Activated CD4-positive, alpha-beta T cell treated with anti-CD3 and anti-CD28 coated beads, Interleukin-2, amount 10 ng/mL, durations not matched to agents 7 days and 5 days (primary cell): ENCODE measurements at regions not wholly inside any gene's neighbourhood (a gene's known extent, or its start where the extent isn't known, plus 50 kb on each side); places are given as distances from the start of the nearest gene placed in this dataset.
"Not testable (repeated sequence)": the region's sequence is repeated elsewhere in the genome, so short reads cannot be mapped to it uniquely, and the experiment has no call there.

Experiments used
- CTCF ChIA-PET: fragments of 350-600 bp; sonication (Branson Sonifier 250); formaldehyde crosslinking; loops from one replicate; lab custom pipeline; 2021; ENCODE audit warnings: antibody characterized with exemption; lab: Charles Lee
- POLR2A ChIA-PET: fragments of 350-600 bp; sonication (Branson Sonifier 250); formaldehyde crosslinking; loops from one replicate; lab custom pipeline; 2021; ENCODE audit warnings: antibody characterized with exemption; lab: Charles Lee
- DNase-seq: peaks from one replicate; pipeline ENCODE4 v3.0.0-alpha.2; 2020
- H3K27ac Mint-ChIP-seq: one replicate; pipeline ENCODE4 v1.8.0; 2021; ENCODE audit warnings: mild to moderate bottlenecking, moderate library complexity, mixed read lengths
- H3K27me3 Mint-ChIP-seq: one replicate; pipeline ENCODE4 v1.8.0; 2021; ENCODE audit warnings: mixed read lengths
- H3K36me3 Mint-ChIP-seq: one replicate; pipeline ENCODE4 v1.8.0; 2021; ENCODE audit warnings: low read depth, mixed read lengths
- H3K4me1 Mint-ChIP-seq: one replicate; pipeline ENCODE4 v1.8.0; 2021; ENCODE audit warnings: mixed read lengths
- H3K4me3 Mint-ChIP-seq: one replicate; pipeline ENCODE4 v1.8.0; 2021; ENCODE audit warnings: mild to moderate bottlenecking, moderate library complexity, mixed read lengths
- H3K9me3 Mint-ChIP-seq: one replicate; pipeline ENCODE4 v1.8.0; 2021; ENCODE audit warnings: mixed read lengths

- ChIA-PET POLR2A (no interaction called here), CTCF (no interaction called here)
- no peaks in the 10 kb centered on the region for H3K36me3 Mint-ChIP-seq
- H3K4me3 Mint-ChIP-seq, result peak overlapping the region; percentile 1
- H3K27ac Mint-ChIP-seq, result peak overlapping the region; percentile 4
- peak; percentile 56 for DNase-seq
- peaks cover 35% of the 10 kb centered on the region for H3K27me3 Mint-ChIP-seq
- H3K9me3 Mint-ChIP-seq, result no peaks in the 10 kb centered on the region
- H3K4me1 Mint-ChIP-seq, result peaks cover 28% of the 10 kb centered on the region
Measured at GRCh38 chr9:96150324-96151227, 151.4 kb downstream of the HSD17B3 start.

DNA sequence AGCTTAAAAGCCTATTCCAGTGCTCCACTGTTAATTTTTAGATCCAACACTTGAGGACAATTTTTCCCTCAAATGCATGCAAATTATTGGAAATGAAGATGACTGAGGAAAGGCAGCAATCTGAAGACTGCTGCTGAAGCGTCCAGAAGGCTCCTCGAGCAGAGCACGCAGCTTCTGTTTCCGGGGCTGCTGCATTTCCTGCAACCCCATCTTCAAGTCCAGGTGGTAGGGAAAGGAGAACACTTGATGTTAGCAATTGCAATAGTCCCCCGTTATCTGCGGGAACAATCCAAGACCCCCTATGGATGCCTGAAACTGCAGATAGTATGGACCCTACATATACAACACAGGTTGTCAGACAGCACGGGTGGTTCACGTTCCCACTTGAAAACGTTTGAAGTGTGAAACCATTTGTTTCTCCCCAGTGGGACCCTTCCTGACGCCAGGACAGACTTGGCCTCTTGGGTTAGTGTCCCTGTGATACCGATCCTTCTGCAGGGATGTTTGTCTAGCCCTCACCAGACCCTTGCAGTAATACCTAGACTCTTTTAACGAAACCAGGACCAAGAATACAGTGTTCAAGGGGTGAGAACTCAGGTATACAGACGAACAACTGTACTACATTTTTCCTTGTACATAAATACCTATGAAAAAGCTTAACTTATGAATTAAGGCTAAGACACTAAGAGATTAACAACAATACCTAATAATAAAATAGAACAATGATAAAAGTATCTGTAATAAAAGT, 152.3 kb downstream of the HSD17B3 start:
- no peak overlapping the region for H3K4me3 Mint-ChIP-seq
- H3K9me3 Mint-ChIP-seq, result no peaks in the 10 kb centered on the region
- peaks cover 36% of the 10 kb centered on the region for H3K27me3 Mint-ChIP-seq
- peaks cover 28% of the 10 kb centered on the region for H3K4me1 Mint-ChIP-seq
- no peak overlapping the region for H3K27ac Mint-ChIP-seq
- CTCF ChIA-PET, result no interaction called here
- no peaks in the 10 kb centered on the region for H3K36me3 Mint-ChIP-seq
- POLR2A ChIA-PET, result no interaction called here
- peak; percentile 9 for DNase-seq

DNA sequence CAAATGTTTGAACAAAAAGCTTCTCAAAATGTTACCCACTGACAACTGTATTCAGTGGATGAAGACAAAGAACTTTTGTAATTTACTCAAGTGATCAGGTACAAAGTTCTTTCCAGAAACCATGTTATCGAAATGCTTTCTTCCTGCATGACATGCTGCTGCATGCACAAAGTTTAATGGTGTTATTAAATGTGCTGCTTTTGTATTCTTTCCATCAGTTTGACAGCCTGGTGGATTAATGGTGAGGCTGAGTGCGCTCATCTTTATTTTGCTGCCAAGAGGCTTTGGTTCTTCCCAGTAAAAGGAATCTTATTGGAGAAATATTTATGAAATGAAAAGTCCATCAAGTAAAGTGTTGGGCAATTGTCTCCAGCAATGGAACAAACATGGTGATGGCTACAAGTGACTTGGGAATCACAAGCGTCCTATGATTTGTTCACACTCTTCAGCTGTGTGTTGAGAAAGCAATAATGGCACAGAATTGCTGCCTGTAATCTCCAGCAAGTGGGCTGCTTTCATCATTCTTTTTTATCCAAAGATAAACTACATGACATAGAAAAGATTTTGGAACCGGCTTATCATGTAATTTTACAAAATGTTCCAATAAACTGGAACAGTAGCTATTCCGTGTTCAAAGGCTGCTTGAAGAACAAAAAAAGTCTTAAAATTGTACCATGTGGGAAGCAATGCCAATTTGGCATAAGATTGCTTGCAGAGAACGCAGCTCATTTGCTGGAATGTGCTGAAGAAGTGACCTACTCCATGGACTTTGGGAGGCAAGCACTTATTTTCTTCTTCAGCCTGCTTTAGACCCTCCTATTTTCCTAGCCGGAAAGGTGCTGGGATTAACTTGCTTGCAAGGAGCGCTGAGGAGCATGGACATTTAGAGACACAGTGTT, 153.1 kb downstream of the HSD17B3 start:
- Mint-ChIP-seq H3K27me3 (peaks cover 43% of the 10 kb centered on the region), H3K4me1 (peaks cover 28% of the 10 kb centered on the region), H3K27ac (no peak overlapping the region), H3K36me3 (no peaks in the 10 kb centered on the region), H3K9me3 (no peaks in the 10 kb centered on the region), H3K4me3 (no peak overlapping the region)
- CTCF ChIA-PET, result no interaction called here
- POLR2A ChIA-PET, result no interaction called here
- DNase-seq, result no peak

GRCh38 chr9:96147029-96147428, 154.9 kb downstream of the HSD17B3 start:
- H3K27me3 Mint-ChIP-seq, result peaks cover 45% of the 10 kb centered on the region
- CTCF ChIA-PET, result not testable (repeated sequence)
- POLR2A ChIA-PET, result interaction anchor here (0.5 kb wide), 1 partner anchor 98 kb away, joined by 6 read pairs; no protein-coding TSS in a partner anchor

DNA sequence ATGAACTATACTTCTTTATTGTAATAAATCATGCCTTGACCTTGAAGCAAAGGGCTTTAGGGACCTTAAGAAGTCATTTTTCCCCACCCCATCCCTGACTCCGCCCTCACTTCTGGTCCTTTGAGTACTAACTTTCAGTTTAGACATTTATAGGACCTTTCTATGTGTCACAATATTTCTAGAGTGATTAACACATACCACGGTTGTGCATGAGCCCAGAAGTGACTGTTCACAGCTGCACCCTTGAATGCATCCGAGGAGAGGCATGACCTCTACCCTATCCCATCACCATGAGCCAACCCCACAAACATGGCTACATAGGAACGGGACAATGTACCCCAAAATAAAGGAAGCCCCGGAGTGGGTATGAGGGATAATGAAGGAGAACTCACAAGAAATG, 160.3 kb downstream of the HSD17B3 start:
- DNase-seq, result no peak
- POLR2A ChIA-PET, result no interaction called here
- Mint-ChIP-seq H3K4me3 (no peak overlapping the region), H3K4me1 (peaks cover 9% of the 10 kb centered on the region), H3K36me3 (no peaks in the 10 kb centered on the region), H3K9me3 (no peaks in the 10 kb centered on the region), H3K27me3 (peaks cover 21% of the 10 kb centered on the region), H3K27ac (no peak overlapping the region)
- CTCF ChIA-PET, result interaction anchor here (1.2 kb wide), 1 partner anchor 14 kb away, joined by 3 read pairs; no protein-coding TSS in a partner anchor

More at GRCh38 chr9:96147029-96147428, 154.9 kb downstream of the HSD17B3 start:
- H3K36me3 Mint-ChIP-seq, H3K9me3 Mint-ChIP-seq, H3K4me3 Mint-ChIP-seq, DNase-seq, H3K27ac Mint-ChIP-seq: not testable (repeated sequence)
- H3K4me1 Mint-ChIP-seq, result peaks cover 28% of the 10 kb centered on the region

- POLR2A ChIA-PET, result no interaction called here
- H3K27ac Mint-ChIP-seq, result no peak overlapping the region
- H3K27me3 Mint-ChIP-seq, result peaks cover 15% of the 10 kb centered on the region
- no peaks in the 10 kb centered on the region for H3K9me3 Mint-ChIP-seq
- no peak overlapping the region for H3K4me3 Mint-ChIP-seq
- CTCF ChIA-PET, result no interaction called here
- no peaks in the 10 kb centered on the region for H3K36me3 Mint-ChIP-seq
- H3K4me1 Mint-ChIP-seq, result peaks cover 9% of the 10 kb centered on the region
- DNase-seq, result no peak
Measured at GRCh38 chr9:96141128-96141474, 160.9 kb downstream of the HSD17B3 start.

DNA sequence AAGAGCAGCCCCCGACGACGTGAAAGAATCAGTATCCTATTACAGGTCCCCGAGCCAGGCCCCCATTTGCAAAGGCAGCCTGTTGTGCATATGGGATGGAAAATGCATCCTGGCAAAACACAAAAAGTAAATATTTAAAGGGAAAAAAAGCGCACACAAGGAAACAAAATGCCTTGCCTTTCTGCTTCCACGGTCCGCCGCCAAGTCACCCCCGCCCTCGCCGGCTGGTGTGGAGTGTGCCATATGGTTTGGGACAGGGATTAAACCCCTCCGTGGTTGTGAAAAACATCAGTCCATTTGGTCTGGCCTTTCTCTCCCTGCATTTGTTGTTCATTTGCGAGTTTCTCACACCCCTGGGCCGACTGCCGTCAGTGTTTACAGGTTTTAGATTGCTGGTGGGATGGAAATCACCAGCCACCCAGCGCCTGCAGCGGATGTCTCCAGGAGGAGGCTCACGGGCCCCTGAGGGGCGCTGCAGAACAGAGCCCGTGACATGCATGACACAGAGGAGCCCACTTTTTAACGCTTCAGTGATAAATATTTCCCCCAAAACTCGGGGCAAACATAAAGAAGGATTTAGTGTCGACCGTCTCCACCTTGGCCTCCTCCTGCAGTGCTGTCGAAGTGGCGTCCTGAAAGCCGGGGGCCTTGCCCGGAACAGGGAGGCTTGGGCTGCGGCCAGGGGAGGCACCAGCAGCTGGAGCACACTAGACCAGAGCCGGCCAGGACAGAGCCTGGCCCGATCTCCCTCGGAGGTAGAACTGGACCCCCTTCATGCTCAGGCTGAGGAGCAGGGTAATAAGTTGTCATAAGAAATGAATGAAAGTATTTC, 161.5 kb downstream of the HSD17B3 start:
- H3K4me3 Mint-ChIP-seq, result no peak overlapping the region
- DNase-seq, result no peak
- ChIA-PET POLR2A (no interaction called here), CTCF (no interaction called here)
- H3K27ac Mint-ChIP-seq, result no peak overlapping the region
- peaks cover 12% of the 10 kb centered on the region for H3K27me3 Mint-ChIP-seq
- no peaks in the 10 kb centered on the region for H3K36me3 Mint-ChIP-seq
- peaks cover 13% of the 10 kb centered on the region for H3K4me1 Mint-ChIP-seq
- H3K9me3 Mint-ChIP-seq, result no peaks in the 10 kb centered on the region

- Mint-ChIP-seq H3K27ac (no peak overlapping the region), H3K36me3 (no peaks in the 10 kb centered on the region), H3K4me3 (no peak overlapping the region), H3K27me3 (peaks cover 11% of the 10 kb centered on the region), H3K9me3 (no peaks in the 10 kb centered on the region), H3K4me1 (peaks cover 18% of the 10 kb centered on the region)
- ChIA-PET POLR2A (no interaction called here), CTCF (no interaction called here)
- no peak for DNase-seq
Measured at GRCh38 chr9:96139592-96140295, 162.2 kb downstream of the HSD17B3 start.

DNA sequence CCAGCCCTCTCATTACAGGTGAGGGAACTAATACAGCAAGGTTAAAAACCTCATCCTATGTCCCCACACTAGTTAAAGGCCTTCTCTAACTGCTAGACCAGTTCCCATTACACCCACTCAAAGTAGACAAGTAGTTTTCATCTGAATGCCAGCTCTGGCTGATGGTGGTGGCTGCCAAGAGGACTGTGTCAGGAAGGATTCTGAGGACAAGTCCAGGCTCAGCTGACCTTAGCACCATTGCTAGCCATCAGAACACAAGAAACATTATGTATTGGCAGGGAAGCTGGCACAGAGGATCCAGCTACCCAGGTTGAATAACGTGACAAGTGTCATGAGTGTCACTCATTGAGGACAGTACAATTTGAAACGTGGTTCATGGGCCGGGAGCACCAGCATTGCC, 163.4 kb downstream of the HSD17B3 start:
- H3K4me3 Mint-ChIP-seq, result no peak overlapping the region
- H3K9me3 Mint-ChIP-seq, result no peaks in the 10 kb centered on the region
- H3K27ac Mint-ChIP-seq, result no peak overlapping the region
- H3K27me3 Mint-ChIP-seq, result peaks cover 4% of the 10 kb centered on the region
- CTCF ChIA-PET, result interaction anchor here (0.7 to 1.1 kb wide), 2 partner anchors 14 to 19 kb away, joined by 3 read pairs; no protein-coding TSS in a partner anchor
- POLR2A ChIA-PET, result no interaction called here
- peaks cover 18% of the 10 kb centered on the region for H3K4me1 Mint-ChIP-seq
- no peaks in the 10 kb centered on the region for H3K36me3 Mint-ChIP-seq
- DNase-seq, result no peak

DNA sequence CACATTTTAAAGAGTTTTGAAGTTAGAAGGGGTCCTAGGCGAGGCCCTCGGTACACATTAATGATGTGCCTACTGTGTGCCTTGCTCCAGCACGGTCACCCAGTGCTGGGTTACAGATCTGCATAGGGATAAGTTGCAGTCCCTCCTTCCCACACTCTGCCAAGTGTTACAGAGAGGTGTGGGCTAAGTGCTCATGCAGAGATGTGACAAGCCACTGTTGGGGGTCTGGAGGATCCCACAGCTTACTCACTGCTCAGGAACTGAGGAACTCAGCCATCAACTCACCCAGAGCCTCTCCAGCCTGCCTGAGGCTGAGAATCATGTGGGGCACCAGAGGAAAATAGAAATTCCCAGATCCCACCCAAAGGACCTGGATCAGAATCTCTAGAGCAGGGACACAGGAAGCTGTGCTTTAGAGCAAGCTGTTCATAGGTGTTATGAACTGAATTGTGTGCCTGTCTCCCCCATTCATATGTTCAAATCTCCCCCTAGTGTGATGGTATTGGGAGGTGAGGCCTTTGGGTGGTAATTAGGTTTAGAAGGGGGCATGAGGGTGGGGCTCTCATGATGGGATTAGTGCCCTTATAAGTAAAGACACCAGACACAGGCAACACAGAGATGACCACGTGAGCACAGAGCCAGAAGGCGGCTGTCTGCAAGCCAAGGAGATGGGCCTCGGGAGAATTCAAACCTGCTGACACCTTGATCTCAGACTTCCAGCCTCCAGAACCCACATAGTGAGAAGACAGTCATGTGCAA, 164.1 kb downstream of the HSD17B3 start:
- CTCF ChIA-PET, result interaction anchor here (1.1 to 1.6 kb wide), 2 partner anchors 12 to 13 kb away, joined by 3 read pairs; no protein-coding TSS in a partner anchor
- no peak overlapping the region for H3K4me3 Mint-ChIP-seq

More for the DNA sequence above, 164.1 kb downstream of the HSD17B3 start:
- POLR2A ChIA-PET, result no interaction called here
- H3K27ac Mint-ChIP-seq, result peak overlapping the region; percentile 10
- no peak for DNase-seq
- peaks cover 4% of the 10 kb centered on the region for H3K27me3 Mint-ChIP-seq
- H3K4me1 Mint-ChIP-seq, result peaks cover 18% of the 10 kb centered on the region
- H3K36me3 Mint-ChIP-seq, result no peaks in the 10 kb centered on the region
- H3K9me3 Mint-ChIP-seq, result peaks cover 2% of the 10 kb centered on the region
